Liver (tissue), 3 donors: ENCODE measurements at regions not wholly inside any gene's neighbourhood (a gene's known extent, or its start where the extent isn't known, plus 50 kb on each side); places are given as distances from the start of the nearest gene placed in this dataset.

Experiments
- EGR1 ChIP-seq, 2 donors: IDR thresholded peaks; 2 replicates each; pipeline ENCODE4 v1.6.1; 2016 to 2018; ENCODE audit warnings: antibody characterized with exemption in 2 of 2, low read depth in 2 of 2
- FOXA1 ChIP-seq: IDR thresholded peaks from 2 replicates; pipeline ENCODE4 v1.6.1; 2016; ENCODE audit warnings: antibody characterized with exemption
- HNF4A ChIP-seq, 2 donors: conservative IDR thresholded peaks; 2 replicates each; pipeline ENCODE4 v1.6.1; 2016; ENCODE audit warnings: antibody characterized with exemption in 2 of 2, mild to moderate bottlenecking in 2 of 2
- JUND ChIP-seq, 2 donors: IDR thresholded peaks; 2 replicates each; pipeline ENCODE4 v1.6.1; 2016; ENCODE audit warnings: antibody characterized with exemption in 2 of 2
- RAD21 ChIP-seq, 2 donors: IDR thresholded peaks; 2 replicates each; pipeline ENCODE4 v1.6.1; 2016; ENCODE audit warnings: antibody characterized with exemption in 2 of 2, mild to moderate bottlenecking in 2 of 2
- RXRA ChIP-seq, 2 donors: IDR thresholded peaks; 2 replicates each; pipeline ENCODE4 v1.6.1; 2017 to 2018; ENCODE audit warnings: antibody characterized with exemption in 2 of 2, mild to moderate bottlenecking in 1 of 2
- SP1 ChIP-seq: IDR thresholded peaks from 2 replicates; pipeline ENCODE4 v1.6.1; 2018; ENCODE audit warnings: antibody characterized with exemption, mild to moderate bottlenecking
- TAF1 ChIP-seq: conservative IDR thresholded peaks from 2 replicates; pipeline ENCODE4 v1.6.1; 2016; ENCODE audit warnings: antibody characterized with exemption, mild to moderate bottlenecking
- YY1 ChIP-seq: IDR thresholded peaks from 2 replicates; pipeline ENCODE4 v1.6.1; 2016; ENCODE audit warnings: antibody characterized with exemption, mild to moderate bottlenecking
- TF ChIP-seq, protein P1 (sequence below): fragments of 150-350 bp; IDR thresholded peaks from 2 replicates; pipeline ENCODE4 v1.5.1; 2017; ENCODE audit warnings: improper control_type of control experiment, low read depth, low read length; ENCODE audit not compliant: missing input control
- TF ChIP-seq, protein P2 (sequence below): IDR thresholded peaks from 2 replicates; pipeline ENCODE4 v1.6.1; 2016; ENCODE audit warnings: antibody characterized with exemption, mild to moderate bottlenecking
- TF ChIP-seq, protein P3 (sequence below): IDR thresholded peaks from 2 replicates; pipeline ENCODE4 v1.6.1; 2016; ENCODE audit warnings: antibody characterized with exemption
- TF ChIP-seq, protein P4 (sequence below): IDR thresholded peaks from 2 replicates; pipeline ENCODE4 v1.6.1; 2016; ENCODE audit warnings: antibody characterized with exemption
- donor health status: healthy.
- donor health status: healthy.

- TF ChIP-seq, protein P1, sequence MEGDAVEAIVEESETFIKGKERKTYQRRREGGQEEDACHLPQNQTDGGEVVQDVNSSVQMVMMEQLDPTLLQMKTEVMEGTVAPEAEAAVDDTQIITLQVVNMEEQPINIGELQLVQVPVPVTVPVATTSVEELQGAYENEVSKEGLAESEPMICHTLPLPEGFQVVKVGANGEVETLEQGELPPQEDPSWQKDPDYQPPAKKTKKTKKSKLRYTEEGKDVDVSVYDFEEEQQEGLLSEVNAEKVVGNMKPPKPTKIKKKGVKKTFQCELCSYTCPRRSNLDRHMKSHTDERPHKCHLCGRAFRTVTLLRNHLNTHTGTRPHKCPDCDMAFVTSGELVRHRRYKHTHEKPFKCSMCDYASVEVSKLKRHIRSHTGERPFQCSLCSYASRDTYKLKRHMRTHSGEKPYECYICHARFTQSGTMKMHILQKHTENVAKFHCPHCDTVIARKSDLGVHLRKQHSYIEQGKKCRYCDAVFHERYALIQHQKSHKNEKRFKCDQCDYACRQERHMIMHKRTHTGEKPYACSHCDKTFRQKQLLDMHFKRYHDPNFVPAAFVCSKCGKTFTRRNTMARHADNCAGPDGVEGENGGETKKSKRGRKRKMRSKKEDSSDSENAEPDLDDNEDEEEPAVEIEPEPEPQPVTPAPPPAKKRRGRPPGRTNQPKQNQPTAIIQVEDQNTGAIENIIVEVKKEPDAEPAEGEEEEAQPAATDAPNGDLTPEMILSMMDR = no peak
- no peak for TF ChIP-seq YY1
- TF ChIP-seq, protein P2, sequence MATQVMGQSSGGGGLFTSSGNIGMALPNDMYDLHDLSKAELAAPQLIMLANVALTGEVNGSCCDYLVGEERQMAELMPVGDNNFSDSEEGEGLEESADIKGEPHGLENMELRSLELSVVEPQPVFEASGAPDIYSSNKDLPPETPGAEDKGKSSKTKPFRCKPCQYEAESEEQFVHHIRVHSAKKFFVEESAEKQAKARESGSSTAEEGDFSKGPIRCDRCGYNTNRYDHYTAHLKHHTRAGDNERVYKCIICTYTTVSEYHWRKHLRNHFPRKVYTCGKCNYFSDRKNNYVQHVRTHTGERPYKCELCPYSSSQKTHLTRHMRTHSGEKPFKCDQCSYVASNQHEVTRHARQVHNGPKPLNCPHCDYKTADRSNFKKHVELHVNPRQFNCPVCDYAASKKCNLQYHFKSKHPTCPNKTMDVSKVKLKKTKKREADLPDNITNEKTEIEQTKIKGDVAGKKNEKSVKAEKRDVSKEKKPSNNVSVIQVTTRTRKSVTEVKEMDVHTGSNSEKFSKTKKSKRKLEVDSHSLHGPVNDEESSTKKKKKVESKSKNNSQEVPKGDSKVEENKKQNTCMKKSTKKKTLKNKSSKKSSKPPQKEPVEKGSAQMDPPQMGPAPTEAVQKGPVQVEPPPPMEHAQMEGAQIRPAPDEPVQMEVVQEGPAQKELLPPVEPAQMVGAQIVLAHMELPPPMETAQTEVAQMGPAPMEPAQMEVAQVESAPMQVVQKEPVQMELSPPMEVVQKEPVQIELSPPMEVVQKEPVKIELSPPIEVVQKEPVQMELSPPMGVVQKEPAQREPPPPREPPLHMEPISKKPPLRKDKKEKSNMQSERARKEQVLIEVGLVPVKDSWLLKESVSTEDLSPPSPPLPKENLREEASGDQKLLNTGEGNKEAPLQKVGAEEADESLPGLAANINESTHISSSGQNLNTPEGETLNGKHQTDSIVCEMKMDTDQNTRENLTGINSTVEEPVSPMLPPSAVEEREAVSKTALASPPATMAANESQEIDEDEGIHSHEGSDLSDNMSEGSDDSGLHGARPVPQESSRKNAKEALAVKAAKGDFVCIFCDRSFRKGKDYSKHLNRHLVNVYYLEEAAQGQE = no peak
- TF ChIP-seq, protein P3, sequence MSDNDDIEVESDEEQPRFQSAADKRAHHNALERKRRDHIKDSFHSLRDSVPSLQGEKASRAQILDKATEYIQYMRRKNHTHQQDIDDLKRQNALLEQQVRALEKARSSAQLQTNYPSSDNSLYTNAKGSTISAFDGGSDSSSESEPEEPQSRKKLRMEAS = no peak
- TF ChIP-seq FOXA1 = no peak
- TF ChIP-seq RAD21 (IDR thresholded peaks at IDR 0.05) = no peak
- TF ChIP-seq, protein P4, sequence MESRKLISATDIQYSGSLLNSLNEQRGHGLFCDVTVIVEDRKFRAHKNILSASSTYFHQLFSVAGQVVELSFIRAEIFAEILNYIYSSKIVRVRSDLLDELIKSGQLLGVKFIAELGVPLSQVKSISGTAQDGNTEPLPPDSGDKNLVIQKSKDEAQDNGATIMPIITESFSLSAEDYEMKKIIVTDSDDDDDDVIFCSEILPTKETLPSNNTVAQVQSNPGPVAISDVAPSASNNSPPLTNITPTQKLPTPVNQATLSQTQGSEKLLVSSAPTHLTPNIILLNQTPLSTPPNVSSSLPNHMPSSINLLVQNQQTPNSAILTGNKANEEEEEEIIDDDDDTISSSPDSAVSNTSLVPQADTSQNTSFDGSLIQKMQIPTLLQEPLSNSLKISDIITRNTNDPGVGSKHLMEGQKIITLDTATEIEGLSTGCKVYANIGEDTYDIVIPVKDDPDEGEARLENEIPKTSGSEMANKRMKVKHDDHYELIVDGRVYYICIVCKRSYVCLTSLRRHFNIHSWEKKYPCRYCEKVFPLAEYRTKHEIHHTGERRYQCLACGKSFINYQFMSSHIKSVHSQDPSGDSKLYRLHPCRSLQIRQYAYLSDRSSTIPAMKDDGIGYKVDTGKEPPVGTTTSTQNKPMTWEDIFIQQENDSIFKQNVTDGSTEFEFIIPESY = no peak
- TF ChIP-seq TAF1 = no peak
- no peak for TF ChIP-seq SP1
- no peak for TF ChIP-seq EGR1 (IDR thresholded peaks at IDR 0.05; ENCODE audit: low read depth in 2 of 2)
- TF ChIP-seq HNF4A (conservative IDR thresholded peaks at IDR 0.05) = no peak
- no peak for TF ChIP-seq JUND (IDR thresholded peaks at IDR 0.05)
- TF ChIP-seq RXRA (IDR thresholded peaks at IDR 0.05) = no peak
These were observed 108.4 kb upstream of the ZC3H12C start for GRCh38 chr11:109984634-109985289.
